ENCODE measurements at regions not wholly inside any gene's neighbourhood (a gene's known extent, or its start where the extent isn't known, plus 50 kb on each side); places are given as distances from the start of the nearest gene placed in this dataset.
"Not testable (repeated sequence)": the region's sequence is repeated elsewhere in the genome, so short reads cannot be mapped to it uniquely, and the experiment has no call there.

DNA sequence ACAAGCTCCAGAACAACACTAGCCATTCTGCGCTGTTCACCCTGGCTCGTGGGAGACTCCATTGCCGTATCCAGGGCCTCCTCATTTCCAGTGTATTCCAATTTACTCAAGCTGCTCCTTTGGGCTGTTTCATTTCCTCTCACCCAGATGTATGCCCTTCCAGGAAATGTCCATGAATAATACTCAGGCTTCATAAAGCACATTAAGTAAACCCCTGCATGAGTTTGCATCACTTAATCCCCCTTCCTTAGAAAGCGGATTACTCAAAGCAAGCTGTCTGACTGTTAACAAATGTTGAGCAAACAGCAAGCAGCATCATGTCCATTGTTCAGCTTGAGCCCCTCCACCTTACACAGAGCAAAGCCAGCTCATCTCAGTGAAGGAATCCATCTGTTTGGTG is 403.6 kb upstream of the PBX1 start:
- Histone ChIP-seq H3K27me3 (no peaks in the 10 kb centered on the region), H3K4me1 (replicated peaks in 1 of 2) (no peaks in the 10 kb centered on the region), H3K4me3 (no peak overlapping the region), H3K27ac (no peak overlapping the region), H3K36me3 (replicated peaks in 1 of 2) (no peaks in the 10 kb centered on the region), H3K9me3 (replicated peaks in 1 of 3) (no peaks in the 10 kb centered on the region)
- WGBS, 4 donors, result 62 to 70% (median 68%) methylated on average over 4 of the region's 4 CpGs
- DNase-seq, result no peak
- TF ChIP-seq, protein P1, sequence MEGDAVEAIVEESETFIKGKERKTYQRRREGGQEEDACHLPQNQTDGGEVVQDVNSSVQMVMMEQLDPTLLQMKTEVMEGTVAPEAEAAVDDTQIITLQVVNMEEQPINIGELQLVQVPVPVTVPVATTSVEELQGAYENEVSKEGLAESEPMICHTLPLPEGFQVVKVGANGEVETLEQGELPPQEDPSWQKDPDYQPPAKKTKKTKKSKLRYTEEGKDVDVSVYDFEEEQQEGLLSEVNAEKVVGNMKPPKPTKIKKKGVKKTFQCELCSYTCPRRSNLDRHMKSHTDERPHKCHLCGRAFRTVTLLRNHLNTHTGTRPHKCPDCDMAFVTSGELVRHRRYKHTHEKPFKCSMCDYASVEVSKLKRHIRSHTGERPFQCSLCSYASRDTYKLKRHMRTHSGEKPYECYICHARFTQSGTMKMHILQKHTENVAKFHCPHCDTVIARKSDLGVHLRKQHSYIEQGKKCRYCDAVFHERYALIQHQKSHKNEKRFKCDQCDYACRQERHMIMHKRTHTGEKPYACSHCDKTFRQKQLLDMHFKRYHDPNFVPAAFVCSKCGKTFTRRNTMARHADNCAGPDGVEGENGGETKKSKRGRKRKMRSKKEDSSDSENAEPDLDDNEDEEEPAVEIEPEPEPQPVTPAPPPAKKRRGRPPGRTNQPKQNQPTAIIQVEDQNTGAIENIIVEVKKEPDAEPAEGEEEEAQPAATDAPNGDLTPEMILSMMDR (IDR thresholded peaks at IDR 0.05), result no peak
- TF ChIP-seq POLR2A (IDR thresholded peaks at IDR 0.05), result no peak
- intact Hi-C loops (cut with DNase I), result no loop called here

DNA sequence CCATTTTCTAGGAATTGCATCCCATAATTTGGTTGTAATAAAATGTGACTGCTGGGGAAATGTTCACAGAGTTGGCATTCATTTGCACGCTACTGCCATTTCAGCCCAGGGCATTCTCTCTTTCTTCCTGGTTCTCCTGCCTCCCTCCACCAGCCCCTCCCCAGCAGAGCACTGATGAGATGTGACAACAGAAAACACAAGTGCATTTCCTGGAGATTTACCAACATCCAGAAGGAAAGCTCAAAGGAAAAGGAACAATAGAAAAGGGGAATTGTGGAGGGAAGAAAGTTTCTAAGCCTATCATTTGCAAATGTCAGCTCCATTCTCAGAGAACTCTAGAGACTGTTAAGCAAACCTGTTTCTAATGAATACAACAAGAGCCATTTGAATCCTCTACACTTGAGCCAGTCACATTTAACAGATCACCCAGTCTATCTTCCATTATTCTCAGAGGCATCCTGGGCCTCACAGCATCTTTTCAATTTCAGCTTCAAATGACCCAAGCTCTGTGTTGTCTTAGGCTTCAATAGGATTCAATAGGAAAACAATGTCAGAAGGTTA is 395.6 kb upstream of the PBX1 start:
- intact Hi-C loops (cut with DNase I), result loop anchor here in 1 of 2 donors (10.0 kb wide), 1 partner anchor 911 kb away; no protein-coding TSS in a partner anchor
- TF ChIP-seq, protein P1 (IDR thresholded peaks at IDR 0.05), result no peak
- no peak for TF ChIP-seq POLR2A (IDR thresholded peaks at IDR 0.05)
- H3K27ac ChIP-seq, result no peak overlapping the region
- 88 to 96% (median 91%) methylated on average over 1 of the region's 1 CpG for WGBS, 4 donors
- no peaks in the 10 kb centered on the region for H3K27me3 ChIP-seq
- H3K36me3 ChIP-seq (replicated peaks in 1 of 2), result no peaks in the 10 kb centered on the region
- no peaks in the 10 kb centered on the region for H3K9me3 ChIP-seq (replicated peaks in 1 of 3)
- H3K4me1 ChIP-seq (replicated peaks in 1 of 2), result no peaks in the 10 kb centered on the region
- no peak for DNase-seq
- no peak overlapping the region for H3K4me3 ChIP-seq

DNA sequence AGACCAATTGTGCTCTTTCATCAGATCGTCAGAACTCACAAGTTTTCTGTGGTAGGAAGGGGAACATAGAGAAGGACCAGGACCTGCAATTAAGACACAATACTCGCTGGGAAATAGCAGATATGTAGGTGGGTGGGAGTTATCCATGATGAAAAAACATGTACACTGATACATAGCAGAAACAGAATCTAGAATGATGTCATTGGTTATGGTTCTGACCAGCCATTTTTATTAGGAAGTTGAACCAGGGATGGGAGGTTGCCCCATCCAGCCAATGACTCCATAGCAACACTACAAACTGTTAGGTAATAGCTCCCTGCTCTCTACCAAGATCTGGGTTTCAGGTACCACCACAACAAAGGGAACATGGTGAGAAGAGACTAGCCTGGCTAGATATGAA is 393.5 kb upstream of the PBX1 start:
- no peak overlapping the region for H3K27ac ChIP-seq
- H3K36me3 ChIP-seq (replicated peaks in 1 of 2), result no peaks in the 10 kb centered on the region
- TF ChIP-seq POLR2A (IDR thresholded peaks at IDR 0.05), result no peak
- TF ChIP-seq, protein P1 (IDR thresholded peaks at IDR 0.05), result no peak
- intact Hi-C loops (cut with DNase I), result loop anchor here in 1 of 2 donors (10.0 kb wide), 1 partner anchor 909 kb away; no protein-coding TSS in a partner anchor
- 75 to 80% (median 78%) methylated on average over 2 of the region's 2 CpGs for WGBS, 4 donors
- no peak for DNase-seq
- H3K27me3 ChIP-seq, result no peaks in the 10 kb centered on the region
- H3K9me3 ChIP-seq (replicated peaks in 1 of 3), result no peaks in the 10 kb centered on the region
- H3K4me1 ChIP-seq (replicated peaks in 1 of 2), result no peaks in the 10 kb centered on the region
- no peak overlapping the region for H3K4me3 ChIP-seq

DNA sequence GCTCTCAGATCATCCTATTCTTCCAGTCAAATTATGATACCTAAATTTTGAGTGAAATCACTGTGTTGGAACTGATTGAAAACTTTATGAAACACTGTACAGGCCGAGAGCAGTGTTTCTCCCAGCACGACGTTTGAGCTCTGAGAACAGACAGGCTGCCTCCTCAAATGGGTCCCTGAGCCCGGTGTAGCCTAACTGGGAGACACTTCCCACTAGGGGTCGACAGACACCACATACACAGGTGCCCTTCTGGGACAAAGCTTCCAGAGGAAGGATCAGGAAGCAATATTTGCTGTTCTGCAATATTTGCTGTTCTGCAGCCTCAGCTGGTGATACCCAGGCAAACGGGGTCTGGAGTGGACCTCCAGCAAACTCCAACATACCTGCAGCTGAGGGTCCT is 392.5 kb upstream of the PBX1 start:
- DNase-seq, result peak; percentile 30 to 66 (median 62)
- H3K9me3 ChIP-seq (replicated peaks in 1 of 3); H3K27ac ChIP-seq; H3K4me3 ChIP-seq; H3K27me3 ChIP-seq; H3K4me1 ChIP-seq (replicated peaks in 1 of 2); H3K36me3 ChIP-seq (replicated peaks in 1 of 2): not testable (repeated sequence)
- intact Hi-C loops (cut with DNase I), result loop anchor here in 1 of 2 donors (10.0 kb wide), 1 partner anchor 908 kb away; no protein-coding TSS in a partner anchor
- WGBS, 4 donors, result 57 to 69% (median 66%) methylated on average over 6 of the region's 6 CpGs
- TF ChIP-seq, protein P1 (IDR thresholded peaks at IDR 0.05), result peak; percentile 21 to 69 (median 50)
